HCT116 (cell line): ENCODE measurements at regions not wholly inside any gene's neighbourhood (a gene's known extent, or its start where the extent isn't known, plus 50 kb on each side); places are given as distances from the start of the nearest gene placed in this dataset.

Source experiments
- ATAC-seq: fragments of 200-7000 bp; cut with Tn5 transposase; 2 replicates; pipeline ENCODE4 v1.9.1; 2020; ENCODE audit warnings: mild to moderate bottlenecking, moderate library complexity
- BruUV-seq: library from RNA; stranded (reverse); fragments of 400-500 nt; replicated peaks from 2 replicates; lab custom pipeline; 2021; lab: Mats Ljungman, UMichigan
- CTCF ChIA-PET: fragments of 300-600 bp; sonication (Branson Sonifier 250); formaldehyde crosslinking; loops from one replicate; lab custom pipeline; 2021; ENCODE audit warnings: antibody characterized with exemption; lab: Charles Lee
- POLR2A ChIA-PET: fragments of 300-600, 350-600 bp; sonication (Branson Sonifier 250); formaldehyde crosslinking; loops from one replicate; lab custom pipeline; 2021; ENCODE audit warnings: antibody characterized with exemption; lab: Charles Lee
- RAD21 ChIA-PET, 2 experiments: fragments of 300-600 bp; sonication (Branson Sonifier 250); formaldehyde crosslinking; loops; one replicate each; lab custom pipeline; 2023; ENCODE audit warnings: low total read pairs in 2 of 2; ENCODE audit not compliant: uncharacterized antibody in 2 of 2, unreplicated experiment in 2 of 2, low non-redundant PET in 1 of 2; lab: Charles Lee
- DNase-seq: peaks from one replicate; pipeline ENCODE4 v3.0.0-alpha.2; 2010; ENCODE audit warnings: low read depth, low spot score
- H2AFZ ChIP-seq: fragments of 200-600 bp; shearing (Covaris generic), sonication (generic); 2 replicates; pipeline ENCODE4 v1.6.1; 2017; ENCODE audit warnings: low read depth, mixed run types, mixed read lengths, antibody characterized with exemption, low read length; ENCODE audit not compliant: poor library complexity, severe bottlenecking
- H3K27ac ChIP-seq: 2 replicates; pipeline ENCODE4 v1.5.1; 2012; ENCODE audit warnings: low read depth, low read length
- H3K27me3 ChIP-seq: fragments of 200-600 bp; sonication (generic); 2 replicates; pipeline ENCODE4 v1.6.1; 2016; ENCODE audit warnings: mixed run types, low read length, mixed read lengths; ENCODE audit not compliant: insufficient read depth
- H3K36me3 ChIP-seq, 2 experiments: fragments of 200-500 bp in 1 of 2; fragments of 200-600 bp in 1 of 2; sonication (Bioruptor generic) in 1 of 2; sonication (generic) in 1 of 2; 2 replicates each; pipeline versions ENCODE4 v1.5.1 to v1.6.1; 2014 to 2016; ENCODE audit warnings: low read length in 2 of 2, inconsistent platforms in 1 of 2, mixed read lengths in 1 of 2, mixed run types in 1 of 2; ENCODE audit not compliant: insufficient read depth in 2 of 2, control insufficient read depth in 1 of 2
- H3K4me1 ChIP-seq, 2 experiments: fragments of 200-600 bp in 1 of 2; sonication (generic) in 1 of 2; 2 replicates each; pipeline versions ENCODE4 v1.5.1 to v1.6.1; 2012 to 2017; ENCODE audit warnings: low read length in 2 of 2, inconsistent platforms in 1 of 2, mild to moderate bottlenecking in 1 of 2, mixed read lengths in 1 of 2, mixed run types in 1 of 2, moderate library complexity in 1 of 2; ENCODE audit not compliant: insufficient read depth in 2 of 2, control insufficient read depth in 1 of 2
- H3K4me2 ChIP-seq: fragments of 200-600 bp; sonication (generic); 2 replicates; pipeline ENCODE4 v1.6.1; 2017; ENCODE audit warnings: mixed run types, low read length, mixed read lengths
- H3K4me3 ChIP-seq, 2 experiments: fragments of 200-600 bp in 1 of 2; sonication (generic) in 1 of 2; replicated peaks in 1 of 2; 2 replicates each; pipeline ENCODE4 v1.5.1; 2011 to 2016; ENCODE audit warnings: low read length in 2 of 2, control low read depth in 1 of 2, low read depth in 1 of 2, mild to moderate bottlenecking in 1 of 2, mixed read lengths in 1 of 2, mixed run types in 1 of 2
- H3K79me2 ChIP-seq: fragments of 200-600 bp; sonication (generic); 2 replicates; pipeline ENCODE4 v1.6.1; 2017; ENCODE audit warnings: mild to moderate bottlenecking, mixed run types, low read length, moderate library complexity, mixed read lengths; ENCODE audit not compliant: insufficient read depth
- H3K9ac ChIP-seq: fragments of 200-600 bp; sonication (generic); 2 replicates; pipeline ENCODE4 v1.6.1; 2016; ENCODE audit warnings: low read length, mixed read lengths
- H3K9me2 ChIP-seq: fragments of 200-600 bp; sonication (generic), shearing (Covaris generic); 2 replicates; pipeline ENCODE4 v1.6.1; 2017; ENCODE audit warnings: mixed run types, mild to moderate bottlenecking, moderate library complexity; ENCODE audit not compliant: insufficient read depth
- H3K9me3 ChIP-seq, 2 experiments: fragments of 200-500 bp in 1 of 2; fragments of 200-600 bp in 1 of 2; sonication (Bioruptor generic) in 1 of 2; sonication (generic) in 1 of 2; 2 replicates each; pipeline ENCODE4 v1.6.1; 2014 to 2017; ENCODE audit warnings: low read length in 2 of 2, mixed read lengths in 2 of 2, inconsistent platforms in 1 of 2, low read depth in 1 of 2, mild to moderate bottlenecking in 1 of 2, mixed run types in 1 of 2, moderate library complexity in 1 of 2; ENCODE audit not compliant: control insufficient read depth in 1 of 2, insufficient read depth in 1 of 2
- H4K20me1 ChIP-seq: fragments of 200-600 bp; sonication (generic), shearing (Covaris generic); 2 replicates; pipeline ENCODE4 v1.6.1; 2017; ENCODE audit warnings: mixed run types, mild to moderate bottlenecking, moderate library complexity; ENCODE audit not compliant: insufficient read depth
- EGR1 ChIP-seq: IDR thresholded peaks from 2 replicates; pipeline ENCODE4 v1.6.1; 2012; ENCODE audit warnings: low read depth
- EZH2 ChIP-seq: fragments of 200-600 bp; sonication (generic); IDR thresholded peaks from 2 replicates; pipeline ENCODE4 v1.6.1; 2017; ENCODE audit warnings: antibody characterized with exemption, mixed run types
- FOSL1 ChIP-seq: IDR thresholded peaks from 2 replicates; pipeline ENCODE4 v1.6.1; 2012; ENCODE audit warnings: low read depth
- POLR2AphosphoS5 ChIP-seq: IDR thresholded peaks from 2 replicates; pipeline ENCODE4 v1.6.1; 2011; ENCODE audit warnings: mild to moderate bottlenecking, low read depth, low read length, moderate library complexity
- RAD21 ChIP-seq: IDR thresholded peaks from 2 replicates; pipeline ENCODE4 v1.6.1; 2012; ENCODE audit warnings: low read depth, mild to moderate bottlenecking
- SIN3A ChIP-seq: IDR thresholded peaks from 2 replicates; pipeline ENCODE4 v1.6.1; 2012; ENCODE audit warnings: low read depth
- SP1 ChIP-seq: IDR thresholded peaks from 2 replicates; pipeline ENCODE4 v1.6.1; 2012; ENCODE audit warnings: low read depth
- YY1 ChIP-seq: IDR thresholded peaks from 2 replicates; pipeline ENCODE4 v1.6.1; 2011; ENCODE audit warnings: low read length, low read depth, moderate library complexity, mild to moderate bottlenecking; ENCODE audit not compliant: insufficient replicate concordance; ENCODE audit errors: extremely low read depth
- ZFX ChIP-seq: fragments of 450-650 bp; IDR thresholded peaks from 2 replicates; pipeline ENCODE4 v1.6.1; 2017
- intact Hi-C: fragments of 100-400 bp; cut with micrococcal nuclease; formaldehyde crosslinking; loops from 2 replicates; pipeline ENCODE4 v1.10.0; 2022
- TF ChIP-seq, protein P1 (sequence below): IDR thresholded peaks from 2 replicates; pipeline ENCODE4 v1.6.1; 2012

DNA sequence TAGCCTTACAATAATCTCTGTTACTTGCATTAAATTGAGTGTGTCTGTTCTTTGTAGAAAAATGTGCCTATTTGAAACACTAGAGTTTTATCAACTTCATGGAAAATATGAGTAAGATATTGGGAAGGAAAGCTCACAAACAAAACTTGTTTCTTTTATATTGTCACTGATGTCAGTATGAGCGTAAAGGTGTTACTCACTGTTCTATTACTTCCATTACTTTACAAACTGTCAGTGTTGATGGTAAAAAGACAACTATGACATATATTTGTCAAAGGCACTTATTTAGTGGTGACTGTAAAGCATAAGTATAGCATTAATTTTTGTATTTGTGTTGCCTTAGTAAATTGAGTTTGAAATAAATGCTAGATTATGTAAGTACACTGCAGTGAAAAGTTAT is 193.7 kb upstream of the FLRT2 start:
- Histone ChIP-seq H3K4me1 (no peaks in the 10 kb centered on the region), H3K9me2 (no peaks in the 10 kb centered on the region), H3K27me3 (no peaks in the 10 kb centered on the region), H3K79me2 (no peaks in the 10 kb centered on the region), H3K27ac (no peak overlapping the region), H3K36me3 (no peaks in the 10 kb centered on the region), H3K9ac (no peak overlapping the region)
- intact Hi-C loops, result no loop called here
- no peak for DNase-seq
- CTCF ChIA-PET, result no interaction called here
- POLR2A ChIA-PET, result no interaction called here
- ATAC-seq, result no peak
- TF ChIP-seq EZH2 (no peak), FOSL1 (no peak), YY1 (no peak), POLR2AphosphoS5 (no peak), SP1 (no peak), EGR1 (no peak)
- TF ChIP-seq, protein P1, sequence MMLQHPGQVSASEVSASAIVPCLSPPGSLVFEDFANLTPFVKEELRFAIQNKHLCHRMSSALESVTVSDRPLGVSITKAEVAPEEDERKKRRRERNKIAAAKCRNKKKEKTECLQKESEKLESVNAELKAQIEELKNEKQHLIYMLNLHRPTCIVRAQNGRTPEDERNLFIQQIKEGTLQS, result no peak
- TF ChIP-seq, all 23 proteins: peak for 0
- H2AFZ ChIP-seq, result no peak overlapping the region
- no TSS peak for BruUV-seq
- no peak overlapping the region for H3K4me2 ChIP-seq
- RAD21 ChIA-PET, result no interaction called here
- H3K4me3 ChIP-seq, result no peak overlapping the region
- peaks cover 6 to 24% of the 10 kb centered on the region in 2 experiments; a peak in 2 of 4 replicates for H3K9me3 ChIP-seq
- H4K20me1 ChIP-seq, result no peaks in the 10 kb centered on the region

DNA sequence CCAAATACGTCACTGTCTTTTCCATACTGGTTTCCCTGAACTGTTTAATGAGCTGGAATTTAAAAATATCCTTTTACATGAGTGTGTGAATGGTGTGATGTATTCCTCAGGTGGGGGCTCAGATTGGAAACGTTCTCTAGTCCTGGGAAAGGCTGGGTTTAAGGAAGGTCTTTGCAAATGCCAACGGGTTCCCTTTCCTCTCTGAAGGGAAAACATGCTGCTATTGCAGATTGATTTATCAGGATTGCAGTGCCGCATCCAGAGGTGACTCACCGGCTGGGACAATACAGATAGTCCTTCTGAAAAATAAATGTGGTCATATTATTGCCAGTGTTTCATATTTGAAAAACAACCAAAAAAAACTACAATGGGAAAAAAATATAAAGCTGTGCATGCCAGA is 193.1 kb upstream of the FLRT2 start:
- no peaks in the 10 kb centered on the region for H3K9me2 ChIP-seq
- H3K79me2 ChIP-seq, result no peaks in the 10 kb centered on the region
- no peaks in the 10 kb centered on the region for H3K4me1 ChIP-seq
- no peak overlapping the region for H3K4me3 ChIP-seq
- no peak overlapping the region for H3K4me2 ChIP-seq
- no peak overlapping the region for H3K9ac ChIP-seq
- no peak for TF ChIP-seq EGR1
- no peak for TF ChIP-seq SIN3A
- TF ChIP-seq, protein P1, result no peak
- TF ChIP-seq FOSL1, result no peak
- no peak for TF ChIP-seq ZFX
- no peak for TF ChIP-seq POLR2AphosphoS5
- no peak for TF ChIP-seq YY1
- no peak for TF ChIP-seq SP1
- no peak for TF ChIP-seq RAD21
- intact Hi-C loops, result no loop called here
- ChIA-PET RAD21 (no interaction called here), POLR2A (no interaction called here), CTCF (no interaction called here)
- H3K36me3 ChIP-seq, result no peaks in the 10 kb centered on the region
- BruUV-seq, result no TSS peak
- no peaks in the 10 kb centered on the region for H3K27me3 ChIP-seq
- ATAC-seq (no peak), DNase-seq (no peak)
- peaks cover 9 to 24% of the 10 kb centered on the region in 2 experiments; a peak in 2 of 4 replicates for H3K9me3 ChIP-seq
- H2AFZ ChIP-seq, result no peak overlapping the region
- H3K27ac ChIP-seq, result no peak overlapping the region
- no peaks in the 10 kb centered on the region for H4K20me1 ChIP-seq
